Pancreas (tissue), 10 donors: ENCODE measurements at regions not wholly inside any gene's neighbourhood (a gene's known extent, or its start where the extent isn't known, plus 50 kb on each side); places are given as distances from the start of the nearest gene placed in this dataset.

Source experiments
- ATAC-seq, 4 donors: fragments of 200-7000 bp; cut with Tn5 transposase; one replicate each; pipeline versions ENCODE4 v1.8.0 to v1.9.1; 2020; ENCODE audit warnings: mild to moderate bottlenecking in 4 of 4, moderate library complexity in 4 of 4
- DNase-seq, 6 donors: peaks; one replicate each; pipeline ENCODE4 v3.0.0-alpha.2; 2020
- FAIRE-seq: peaks from 2 replicates; lab custom pipeline; 2012; peaks lifted over from hg19 to GRCh38; lab: Jason Lieb, UNC
- H3K27ac ChIP-seq, 4 donors: fragments of 200-600 bp; sonication (generic); 1 replicate in 3 of 4; 2 replicates in 1 of 4; pipeline versions ENCODE4 v1.5.0 to v1.8.0; 2020
- H3K27me3 ChIP-seq, 4 donors: fragments of 200-600 bp; one replicate each; pipeline ENCODE4 v1.8.0; 2021
- H3K36me3 ChIP-seq, 3 donors: fragments of 200-600 bp; sonication (generic) in 1 of 3; one replicate each; pipeline versions ENCODE4 v1.5.0 to v1.8.0; 2020 to 2021
- H3K4me1 ChIP-seq, 3 donors: fragments of 200-600 bp; one replicate each; pipeline ENCODE4 v1.8.0; 2021
- H3K4me3 ChIP-seq, 4 donors: fragments of 200-600 bp; sonication (generic) in 2 of 4; one replicate each; pipeline versions ENCODE4 v1.5.0 to v1.8.0; 2020 to 2021
- H3K9me3 ChIP-seq, 4 donors: fragments of 200-600 bp; one replicate each; pipeline ENCODE4 v1.8.0; 2021
- CTCF ChIP-seq, 4 donors: fragments of 200-600 bp; sonication (generic) in 3 of 4; IDR thresholded peaks; one replicate each; pipeline versions ENCODE4 v1.5.0 to v1.8.0; 2021; ENCODE audit warnings: antibody characterized with exemption in 4 of 4
- WGBS, 2 donors: extraction: QIAGEN DNeasy Blood & Tissue Kit; methylation state at CpG; one replicate each; pipeline ENCODE4 v1.1.7; 2013; 5-methylcytosine and 5-hydroxymethylcytosine counted together
- intact Hi-C, 3 donors: fragments of 100-400 bp; cut with DNase I; formaldehyde crosslinking; loops; one replicate each; pipeline versions ENCODE4 v1.11.1 to v1.14.2; 2022
- donor health status: healthy with polysubstance abuse.
- donor health status: DM: no; HTN: no; CAD: no; lungs with moderate emphysema.
- donor health status: DM: no; HTN: no; CAD: no.
- donor health status: control.
- donor health status: control.
- donor health status: Bipolar disorder and iron deficiency.
- donor health status: DM: yes; HTN: yes; CAD: no.
- donor health status: DM: no; HTN: no; CAD: no.
- donor health status: DM: no; HTN: no; CAD: no.
- donor health status: DM: yes; HTN: yes; CAD: no.

- ATAC-seq = no peak
- WGBS, 2 donors = 71 to 81% methylated on average over 1 of the region's 1 CpG
- Histone ChIP-seq H3K36me3 (no peaks in the 10 kb centered on the region), H3K27ac (no peak overlapping the region), H3K9me3 (no peaks in the 10 kb centered on the region), H3K4me1 (no peaks in the 10 kb centered on the region), H3K27me3 (no peaks in the 10 kb centered on the region), H3K4me3 (no peak overlapping the region)
- intact Hi-C loops = no loop called here
- no peak for DNase-seq
- no peak for TF ChIP-seq CTCF (IDR thresholded peaks at IDR 0.05)
- FAIRE-seq = no peak
Measured at GRCh38 chr3:96209699-96210098, 604.7 kb upstream of the EPHA6 start.

GRCh38 chr3:96213393-96213792 lies 601.0 kb upstream of the EPHA6 start:
- intact Hi-C loops = no loop called here
- no peak for TF ChIP-seq CTCF (IDR thresholded peaks at IDR 0.05)
- Histone ChIP-seq H3K9me3 (no peaks in the 10 kb centered on the region), H3K4me1 (no peaks in the 10 kb centered on the region), H3K4me3 (no peak overlapping the region), H3K27me3 (no peaks in the 10 kb centered on the region), H3K36me3 (no peaks in the 10 kb centered on the region), H3K27ac (no peak overlapping the region)
- DNase-seq (no peak), FAIRE-seq (no peak), ATAC-seq (no peak)
- WGBS, 2 donors = 77 to 96% methylated on average over 3 of the region's 3 CpGs

- Histone ChIP-seq H3K27ac (no peak overlapping the region), H3K36me3 (no peaks in the 10 kb centered on the region), H3K4me3 (no peak overlapping the region), H3K9me3 (no peaks in the 10 kb centered on the region), H3K27me3 (no peaks in the 10 kb centered on the region), H3K4me1 (no peaks in the 10 kb centered on the region)
- TF ChIP-seq CTCF (IDR thresholded peaks at IDR 0.05) = no peak
- FAIRE-seq (no peak), DNase-seq (no peak), ATAC-seq (no peak)
- intact Hi-C loops = no loop called here
Measured at GRCh38 chr3:96214941-96215340, 599.5 kb upstream of the EPHA6 start.

- FAIRE-seq (no peak), DNase-seq (no peak), ATAC-seq (no peak)
- 72 to 82% methylated on average over 5 of the region's 5 CpGs for WGBS, 2 donors
- Histone ChIP-seq H3K9me3 (no peaks in the 10 kb centered on the region), H3K27ac (no peak overlapping the region), H3K27me3 (no peaks in the 10 kb centered on the region), H3K36me3 (no peaks in the 10 kb centered on the region), H3K4me3 (no peak overlapping the region), H3K4me1 (no peaks in the 10 kb centered on the region)
- TF ChIP-seq CTCF (IDR thresholded peaks at IDR 0.05) = no peak
- intact Hi-C loops = no loop called here
Measured at GRCh38 chr3:96225494-96225893, 588.9 kb upstream of the EPHA6 start.

- Histone ChIP-seq H3K9me3 (no peaks in the 10 kb centered on the region), H3K27ac (no peak overlapping the region), H3K27me3 (no peaks in the 10 kb centered on the region), H3K4me3 (no peak overlapping the region), H3K4me1 (no peaks in the 10 kb centered on the region), H3K36me3 (no peaks in the 10 kb centered on the region)
- DNase-seq = no peak
- ATAC-seq = no peak
- intact Hi-C loops = no loop called here
- no peak for TF ChIP-seq CTCF (IDR thresholded peaks at IDR 0.05)
- FAIRE-seq = peak; percentile 77
- WGBS, 2 donors = 73 to 80% methylated on average over 1 of the region's 1 CpG
Measured at GRCh38 chr3:96233679-96234078, 580.7 kb upstream of the EPHA6 start.
